ENCODE measurements at regions not wholly inside any gene's neighbourhood (a gene's known extent, or its start where the extent isn't known, plus 50 kb on each side); places are given as distances from the start of the nearest gene placed in this dataset.

- no peak for DNase-seq (ENCODE audit: low read depth, low spot score)
- TF ChIP-seq CTCF (IDR thresholded peaks at IDR 0.05; ENCODE audit: low read depth, low read length) = no peak
- no peak overlapping the region for H3K27ac ChIP-seq (ENCODE audit: low read depth, low read length)
- ChIA-PET POLR2A (no interaction called here), CTCF (no interaction called here)
- no peak overlapping the region for H3K4me3 ChIP-seq (ENCODE audit: low read depth, low read length)
- H3K27me3 ChIP-seq (ENCODE audit: control insufficient read depth, insufficient read depth, low read length) = no peaks in the 10 kb centered on the region
- H3K9me3 ChIP-seq (ENCODE audit: control insufficient read depth, insufficient read depth, low read length) = no peaks in the 10 kb centered on the region
These were observed 68.3 kb upstream of the CPM start for GRCh38 chr12:69001251-69001650.

GRCh38 chr12:69002969-69003368 is 70.0 kb upstream of the CPM start:
- TF ChIP-seq CTCF (IDR thresholded peaks at IDR 0.05; ENCODE audit: low read depth, low read length) = no peak
- DNase-seq (ENCODE audit: low read depth, low spot score) = no peak
- ChIA-PET POLR2A (no interaction called here), CTCF (no interaction called here)
- Histone ChIP-seq H3K4me3 (ENCODE audit: low read depth, low read length) (no peak overlapping the region), H3K27me3 (ENCODE audit: control insufficient read depth, insufficient read depth, low read length) (no peaks in the 10 kb centered on the region), H3K9me3 (ENCODE audit: control insufficient read depth, insufficient read depth, low read length) (no peaks in the 10 kb centered on the region), H3K27ac (ENCODE audit: low read depth, low read length) (no peak overlapping the region)

GRCh38 chr12:69003991-69004390 is 71.0 kb upstream of the CPM start:
- TF ChIP-seq CTCF (IDR thresholded peaks at IDR 0.05; ENCODE audit: low read depth, low read length) = no peak
- no peaks in the 10 kb centered on the region for H3K9me3 ChIP-seq (ENCODE audit: control insufficient read depth, insufficient read depth, low read length)
- H3K27ac ChIP-seq (ENCODE audit: low read depth, low read length) = no peak overlapping the region
- H3K27me3 ChIP-seq (ENCODE audit: control insufficient read depth, insufficient read depth, low read length) = no peaks in the 10 kb centered on the region
- CTCF ChIA-PET = no interaction called here
- DNase-seq (ENCODE audit: low read depth, low spot score) = no peak
- H3K4me3 ChIP-seq (ENCODE audit: low read depth, low read length) = no peak overlapping the region
- POLR2A ChIA-PET = no interaction called here

GRCh38 chr12:69007101-69007854 is 74.3 kb upstream of the CPM start:
- Histone ChIP-seq H3K4me3 (ENCODE audit: low read depth, low read length) (peak overlapping the region; percentile 53), H3K27me3 (ENCODE audit: control insufficient read depth, insufficient read depth, low read length) (no peaks in the 10 kb centered on the region), H3K27ac (ENCODE audit: low read depth, low read length) (peak overlapping the region; percentile 91), H3K9me3 (ENCODE audit: control insufficient read depth, insufficient read depth, low read length) (no peaks in the 10 kb centered on the region)
- ChIA-PET POLR2A (interaction anchor here (0.6 to 1.5 kb wide), 3 partner anchors 9 to 279 kb away, joined by 3 to 6 read pairs (median 5); no protein-coding TSS in a partner anchor), CTCF (interaction anchor here (0.9 to 1.6 kb wide), 4 partner anchors 30 to 199 kb away, joined by 3 to 7 read pairs (median 4); partner anchors contain the start of gene MDM2)
- peak; percentile 88 for DNase-seq (ENCODE audit: low read depth, low spot score)
- no peak for TF ChIP-seq CTCF (IDR thresholded peaks at IDR 0.05; ENCODE audit: low read depth, low read length)

- CTCF ChIA-PET = interaction anchor here (1.0 to 1.6 kb wide), 2 partner anchors 29 to 62 kb away, joined by 3 to 7 read pairs; no protein-coding TSS in a partner anchor
- no peak for DNase-seq (ENCODE audit: low read depth, low spot score)
- POLR2A ChIA-PET = interaction anchor here (0.6 to 1.5 kb wide), 2 partner anchors 45 to 280 kb away, joined by 5 to 6 read pairs; no protein-coding TSS in a partner anchor
- Histone ChIP-seq H3K27ac (ENCODE audit: low read depth, low read length) (peak overlapping the region; percentile 91), H3K9me3 (ENCODE audit: control insufficient read depth, insufficient read depth, low read length) (no peaks in the 10 kb centered on the region), H3K4me3 (ENCODE audit: low read depth, low read length) (peak overlapping the region; percentile 53), H3K27me3 (ENCODE audit: control insufficient read depth, insufficient read depth, low read length) (no peaks in the 10 kb centered on the region)
- TF ChIP-seq CTCF (IDR thresholded peaks at IDR 0.05; ENCODE audit: low read depth, low read length) = no peak
These were observed 74.9 kb upstream of the CPM start for GRCh38 chr12:69007855-69008351.

All from AG04450 (cell line).